KBM-7 (cell line): ENCODE measurements at regions not wholly inside any gene's neighbourhood (a gene's known extent, or its start where the extent isn't known, plus 50 kb on each side); places are given as distances from the start of the nearest gene placed in this dataset.
"Not testable (repeated sequence)": the region's sequence is repeated elsewhere in the genome, so short reads cannot be mapped to it uniquely, and the experiment has no call there.

Experiments
- DNase-seq: peaks from one replicate; pipeline ENCODE4 v3.0.0-alpha.2; 2015
- in situ Hi-C: fragments of 300-500 bp; cut with MboI; formaldehyde crosslinking; loops from 2 replicates; pipeline ENCODE4 v1.14.3; 2020; ENCODE audit warnings: low sequenced_read_pairs, low pct_unique_long_range_greater_than_20kb, mixed read lengths

DNA sequence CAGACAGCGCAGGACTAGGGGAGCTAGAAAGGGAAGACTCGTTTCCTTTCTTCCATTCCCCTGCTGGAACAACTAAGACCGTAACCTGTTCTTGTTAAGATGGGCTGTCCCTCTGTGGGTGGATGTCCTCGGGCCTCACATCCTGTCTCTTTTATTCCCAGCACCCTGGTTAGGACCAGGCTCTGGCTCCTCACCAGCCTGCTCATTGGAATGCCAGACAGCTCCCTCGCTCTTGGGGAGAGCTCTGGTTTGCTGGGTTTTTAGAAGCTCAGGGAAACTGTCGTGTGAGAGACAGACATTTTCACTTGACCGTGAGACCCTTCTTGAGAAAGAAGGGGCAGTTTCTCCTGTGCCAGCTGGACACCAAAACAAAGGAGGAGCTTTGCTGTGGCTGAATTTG is 58.1 kb upstream of the HABP2 start:
- in situ Hi-C loops: no loop called here
- DNase-seq: no peak

DNA sequence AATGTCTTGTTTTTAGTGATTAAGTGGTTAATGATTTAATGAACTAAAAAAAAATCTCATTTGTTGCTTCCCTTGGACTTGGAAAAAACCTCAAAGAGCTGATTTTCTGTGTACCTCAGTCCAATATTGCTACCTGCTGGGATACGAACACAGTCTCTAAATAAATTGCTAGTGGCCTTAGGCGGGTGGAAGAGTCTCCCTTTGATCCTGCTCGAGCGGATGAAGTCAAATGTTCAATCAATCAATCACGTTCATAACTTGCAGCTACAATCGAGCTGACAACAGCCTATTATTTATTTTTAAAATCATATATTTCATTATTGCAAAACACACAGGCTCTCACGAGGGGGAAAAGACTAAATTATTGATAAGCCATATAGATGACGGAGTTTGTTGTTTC is 57.3 kb upstream of the HABP2 start:
- no peak for DNase-seq
- in situ Hi-C loops: no loop called here

DNA sequence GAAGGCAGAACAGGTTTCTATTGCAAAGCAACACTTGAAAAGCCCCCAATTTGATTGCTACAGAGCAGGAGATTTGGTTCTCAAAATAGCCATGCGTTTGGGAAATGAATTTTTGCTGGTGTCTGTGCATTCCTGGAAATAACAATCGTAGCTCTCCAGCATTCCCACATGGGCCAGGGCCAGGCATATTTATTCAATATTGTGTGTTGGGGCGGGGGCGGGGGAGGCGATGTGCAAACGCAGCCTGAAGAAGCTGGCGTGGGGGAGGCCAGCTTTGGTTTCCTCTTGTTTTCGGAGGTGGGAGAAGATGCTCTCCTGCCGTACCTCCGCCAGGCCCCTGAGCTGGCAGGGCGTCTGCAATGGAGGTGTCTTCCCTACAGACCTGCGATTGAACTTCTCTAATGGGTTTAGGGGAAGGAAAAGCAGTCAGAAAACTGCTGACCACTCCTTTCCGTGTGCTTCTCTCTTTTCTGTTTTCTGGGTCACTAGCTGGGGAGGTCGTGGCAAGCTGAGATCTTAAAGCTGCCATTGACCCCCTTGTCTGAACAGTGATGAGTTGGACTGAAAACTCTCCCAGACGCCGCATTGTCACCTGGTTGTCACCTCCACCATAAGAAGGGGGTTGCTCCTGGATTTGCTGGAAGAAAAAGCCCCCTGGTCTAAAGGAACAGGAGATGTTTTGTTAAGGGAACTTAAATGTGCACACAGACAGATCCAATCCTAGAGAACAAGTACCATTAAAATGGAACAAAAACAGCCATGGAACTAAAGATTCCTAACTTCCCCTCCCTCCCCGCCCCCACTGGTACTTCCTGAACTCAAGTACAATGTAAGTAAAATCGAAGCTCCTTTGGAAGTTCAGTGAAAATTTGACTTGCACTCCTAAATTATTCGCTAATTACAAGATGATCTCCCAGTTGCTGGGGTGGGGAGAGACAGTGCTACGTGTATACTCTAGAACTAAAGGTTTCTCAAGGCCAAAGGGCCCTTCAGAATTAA is 56.4 kb upstream of the HABP2 start:
- DNase-seq: no peak
- in situ Hi-C loops: no loop called here

DNA sequence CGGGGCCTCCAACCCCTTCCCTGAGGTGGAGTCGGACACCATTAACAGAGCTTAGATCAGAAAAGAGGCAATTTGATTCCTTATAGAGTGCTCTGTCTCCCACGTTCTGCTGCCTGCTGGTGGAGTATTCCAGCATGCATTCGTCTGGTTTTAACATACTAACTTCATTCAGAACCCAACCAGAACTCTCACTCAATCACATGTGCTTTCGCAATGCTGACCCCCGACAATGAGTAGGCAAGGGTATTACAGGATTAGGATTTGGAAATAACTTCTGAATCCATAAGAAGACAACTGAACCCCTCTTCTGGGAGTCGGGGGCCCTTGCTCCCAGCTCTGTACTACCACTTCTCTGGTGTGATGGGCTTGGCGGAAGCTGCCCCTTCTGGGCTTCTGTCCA is 55.7 kb upstream of the HABP2 start:
- no peak for DNase-seq
- in situ Hi-C loops: no loop called here

DNA sequence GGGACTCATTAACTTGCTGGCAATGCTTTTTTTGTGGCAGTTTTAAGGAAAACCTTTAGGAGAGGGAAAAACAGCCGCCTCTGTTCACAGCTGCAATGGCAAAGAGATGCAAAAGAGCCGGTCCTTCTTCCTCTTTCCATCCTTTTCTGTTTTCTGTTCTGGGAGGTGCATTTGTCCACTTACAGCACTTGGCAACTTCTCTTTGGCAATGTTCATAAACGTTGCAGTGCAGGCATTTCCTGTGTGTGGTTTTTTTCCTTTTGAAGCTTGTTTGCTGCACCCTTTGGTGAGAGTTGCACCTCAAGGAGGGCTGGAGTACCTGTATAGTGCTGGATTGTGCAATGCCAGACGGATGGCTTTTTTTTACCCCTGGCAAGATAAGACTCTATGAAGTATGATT is 53.9 kb upstream of the HABP2 start:
- in situ Hi-C loops: no loop called here
- peak; percentile 8 for DNase-seq

DNA sequence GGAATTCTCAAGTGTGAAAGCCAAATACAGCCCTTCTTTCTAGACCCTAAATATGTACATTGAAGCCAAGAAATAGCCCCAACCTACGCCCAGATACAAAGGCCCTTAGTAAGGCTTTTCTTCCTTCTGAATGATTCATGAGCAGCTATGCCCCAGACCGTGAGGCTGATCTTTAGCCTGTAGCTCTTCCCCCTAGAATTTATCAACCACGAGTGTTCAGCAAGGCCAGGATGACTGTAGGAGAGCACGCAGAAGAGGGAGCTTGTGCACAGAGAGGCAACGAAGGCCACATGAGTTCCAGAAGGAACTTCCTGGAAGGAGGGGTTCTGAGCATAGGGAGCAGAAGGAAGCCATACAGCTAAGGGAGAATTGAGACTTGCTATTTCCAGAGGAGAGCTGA is 53.0 kb upstream of the HABP2 start:
- no peak for DNase-seq
- in situ Hi-C loops: no loop called here

DNA sequence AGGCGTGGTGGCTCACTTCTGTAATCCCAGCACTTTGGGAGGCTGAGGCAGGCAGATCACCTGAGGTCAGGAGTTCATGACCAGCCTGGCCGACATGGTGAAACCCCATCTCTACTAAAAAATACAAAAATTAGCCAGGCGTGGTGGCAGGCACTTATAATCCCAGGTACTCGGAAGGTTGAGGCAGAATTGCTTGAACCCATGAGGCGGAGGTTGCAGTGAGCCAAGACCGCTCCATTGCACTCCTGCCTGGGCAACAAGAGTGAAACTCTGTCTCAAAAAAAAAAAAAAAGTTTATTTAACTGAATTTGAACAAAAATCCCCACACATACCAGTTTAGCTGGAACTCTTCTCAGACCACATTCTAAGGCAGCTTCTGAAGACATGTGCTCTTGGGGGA is 51.8 kb upstream of the HABP2 start:
- in situ Hi-C loops, DNase-seq: not testable (repeated sequence)
